ENCODE measurements at regions not wholly inside any gene's neighbourhood (a gene's known extent, or its start where the extent isn't known, plus 50 kb on each side); places are given as distances from the start of the nearest gene placed in this dataset.

DNA sequence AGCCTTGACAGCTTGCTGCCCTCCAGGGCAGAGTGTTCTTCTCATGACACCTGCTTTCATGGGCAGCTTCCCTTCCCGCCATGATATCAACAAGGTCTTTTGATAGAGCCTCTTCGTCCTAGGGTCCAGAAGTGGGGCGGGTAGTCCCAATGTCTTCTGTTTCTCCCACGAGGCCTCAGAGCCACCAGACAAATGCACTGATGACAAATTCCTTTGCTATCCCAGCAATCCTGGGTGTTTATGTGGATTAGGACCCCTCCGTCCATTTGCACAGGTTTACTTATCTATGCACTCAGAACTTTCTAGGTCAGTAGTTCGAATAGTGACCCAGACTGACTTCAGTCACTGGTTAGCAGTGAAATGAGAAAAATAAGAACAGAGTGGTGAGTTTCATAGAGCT is 52.6 kb upstream of the PRMT8 start:
- H3K4me1 ChIP-seq: no peaks in the 10 kb centered on the region
- H3K4me3 ChIP-seq: no peak overlapping the region
- no peaks in the 10 kb centered on the region for H3K36me3 ChIP-seq
- TF ChIP-seq, protein P1, sequence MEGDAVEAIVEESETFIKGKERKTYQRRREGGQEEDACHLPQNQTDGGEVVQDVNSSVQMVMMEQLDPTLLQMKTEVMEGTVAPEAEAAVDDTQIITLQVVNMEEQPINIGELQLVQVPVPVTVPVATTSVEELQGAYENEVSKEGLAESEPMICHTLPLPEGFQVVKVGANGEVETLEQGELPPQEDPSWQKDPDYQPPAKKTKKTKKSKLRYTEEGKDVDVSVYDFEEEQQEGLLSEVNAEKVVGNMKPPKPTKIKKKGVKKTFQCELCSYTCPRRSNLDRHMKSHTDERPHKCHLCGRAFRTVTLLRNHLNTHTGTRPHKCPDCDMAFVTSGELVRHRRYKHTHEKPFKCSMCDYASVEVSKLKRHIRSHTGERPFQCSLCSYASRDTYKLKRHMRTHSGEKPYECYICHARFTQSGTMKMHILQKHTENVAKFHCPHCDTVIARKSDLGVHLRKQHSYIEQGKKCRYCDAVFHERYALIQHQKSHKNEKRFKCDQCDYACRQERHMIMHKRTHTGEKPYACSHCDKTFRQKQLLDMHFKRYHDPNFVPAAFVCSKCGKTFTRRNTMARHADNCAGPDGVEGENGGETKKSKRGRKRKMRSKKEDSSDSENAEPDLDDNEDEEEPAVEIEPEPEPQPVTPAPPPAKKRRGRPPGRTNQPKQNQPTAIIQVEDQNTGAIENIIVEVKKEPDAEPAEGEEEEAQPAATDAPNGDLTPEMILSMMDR (IDR thresholded peaks at IDR 0.05): no peak
- H3K27me3 ChIP-seq: no peaks in the 10 kb centered on the region
- ATAC-seq (no peak), DNase-seq (no peak)
- H3K27ac ChIP-seq: no peak overlapping the region
- intact Hi-C loops (cut with DNase I): no loop called here
- no peaks in the 10 kb centered on the region for H3K9me3 ChIP-seq

Data from left lung (tissue), 4 donors.